ENCODE measurements at regions not wholly inside any gene's neighbourhood (a gene's known extent, or its start where the extent isn't known, plus 50 kb on each side); places are given as distances from the start of the nearest gene placed in this dataset.

GRCh38 chr2:223203971-223204929 is 152.3 kb downstream of the KCNE4 start (continued):
- TF ChIP-seq AHDC1 (CRISPR knock-in tag; IDR thresholded peaks at IDR 0.05; ENCODE audit: borderline replicate concordance), result no peak
- TF ChIP-seq ZNF83 (CRISPR knock-in tag; IDR thresholded peaks at IDR 0.05; ENCODE audit: borderline replicate concordance), result no peak
- TF ChIP-seq ZNF501 (CRISPR knock-in tag; IDR thresholded peaks at IDR 0.05), result no peak
- TF ChIP-seq ZNF784 (CRISPR knock-in tag; IDR thresholded peaks at IDR 0.05; ENCODE audit: borderline replicate concordance), result no peak

- H3K9me3 ChIP-seq (ENCODE audit: low read length), result no peaks in the 10 kb centered on the region
- 37% methylated on average over 2 of the region's 2 CpGs for WGBS (ENCODE audit: low lambda C conversion rate)
- no peaks in the 10 kb centered on the region for H4K20me1 ChIP-seq (ENCODE audit: insufficient read depth, low read length)
- H3K27ac ChIP-seq (ENCODE audit: extremely low read length, insufficient read depth, low read length), result no peak overlapping the region
- H3K79me2 ChIP-seq (ENCODE audit: insufficient read depth, low read length), result no peaks in the 10 kb centered on the region
- CTCF ChIA-PET (ENCODE audit: low intra/inter-chr PET ratio, low total read pairs), result no interaction called here
- POLR2A ChIA-PET, result no interaction called here
- intact Hi-C loops (cut with micrococcal nuclease; ENCODE audit: unreplicated experiment), result no loop called here
- DNase-seq (ENCODE audit: low spot score) (no peak), FAIRE-seq (no peak), ATAC-seq (no peak)
- no peak overlapping the region for H3K9ac ChIP-seq (ENCODE audit: insufficient read depth, low read depth, low read length)
- H3K4me3 ChIP-seq (replicated peaks in 1 of 3; ENCODE audit: insufficient read depth in 1 of 3, low read depth in 2 of 3, low read length in 3 of 3), result no peak overlapping the region
- no peak overlapping the region for H3K4me2 ChIP-seq (ENCODE audit: low read depth, low read length)
- in situ Hi-C loops (cut with HindIII; ENCODE audit: extremely low pct_ligation_motif_present, low pct_unique_long_range_greater_than_20kb), result no loop called here
- no peaks in the 10 kb centered on the region for H3K36me3 ChIP-seq (replicated peaks in 1 of 2; ENCODE audit: control insufficient read depth in 1 of 2, insufficient read depth in 2 of 2, low read length in 2 of 2)
- no peaks in the 10 kb centered on the region for H3K27me3 ChIP-seq (ENCODE audit: control insufficient read depth in 1 of 2, insufficient read depth in 2 of 2, low read length in 2 of 2)
- H2AFZ ChIP-seq (ENCODE audit: low read length), result no peak overlapping the region
- H3K4me1 ChIP-seq (ENCODE audit: insufficient read depth, low read length), result no peaks in the 10 kb centered on the region
- no TSS peak for BruUV-seq (replicated peaks)
- TF ChIP-seq LBX2 (CRISPR knock-in tag; IDR thresholded peaks at IDR 0.05; ENCODE audit: borderline replicate concordance) (no peak), ZNF337 (CRISPR knock-in tag; IDR thresholded peaks at IDR 0.05; ENCODE audit: borderline replicate concordance, low read depth) (no peak), ATAD3A (CRISPR knock-in tag; IDR thresholded peaks at IDR 0.05) (no peak), MLXIP (CRISPR knock-in tag; IDR thresholded peaks at IDR 0.05; ENCODE audit: borderline replicate concordance) (no peak), THAP11 (CRISPR knock-in tag; IDR thresholded peaks at IDR 0.05) (no peak), MXD4 (CRISPR knock-in tag; IDR thresholded peaks at IDR 0.05) (no peak), SRF (IDR thresholded peaks at IDR 0.05; ENCODE audit: low read depth, low read length) (no peak), ZNF20 (CRISPR knock-in tag; IDR thresholded peaks at IDR 0.05) (no peak)
Observed at GRCh38 chr2:223210489-223210888, 158.5 kb downstream of the KCNE4 start.

Measured in HepG2 (cell line).